ENCODE measurements at regions not wholly inside any gene's neighbourhood (a gene's known extent, or its start where the extent isn't known, plus 50 kb on each side); places are given as distances from the start of the nearest gene placed in this dataset.

DNA sequence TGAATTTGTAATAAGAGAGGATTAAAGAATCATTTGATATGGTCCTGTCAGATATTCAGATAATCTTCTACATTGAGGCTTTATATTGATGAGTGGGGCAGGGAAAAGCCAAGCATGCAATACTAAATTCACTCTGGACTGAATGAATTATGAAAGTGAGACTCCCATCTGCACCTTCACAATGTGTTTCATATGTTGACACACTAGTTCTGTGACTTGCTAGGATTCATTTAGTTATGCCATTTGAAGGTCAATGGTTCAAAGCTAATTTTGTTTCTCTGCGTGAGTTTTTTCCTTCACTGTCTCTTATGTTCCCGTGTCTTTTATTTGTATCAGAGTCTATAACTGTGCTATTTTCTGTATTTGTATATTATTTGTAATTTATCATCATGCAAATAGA is 1332.5 kb downstream of the KCNT2 start:
- DNase-seq, result no peak
- H3K9me3 ChIP-seq (ENCODE audit: control insufficient read depth in 2 of 3, insufficient read depth in 1 of 3, low read length in 3 of 3), result no peaks in the 10 kb centered on the region
- no peaks in the 10 kb centered on the region for H3K27me3 ChIP-seq (ENCODE audit: control insufficient read depth, insufficient read depth, low read length)
- no peak for FAIRE-seq
- H3K27ac ChIP-seq (ENCODE audit: low read depth in 2 of 2, low read length in 2 of 2), result no peak overlapping the region
- H3K4me1 ChIP-seq (ENCODE audit: control insufficient read depth in 2 of 3, insufficient read depth in 2 of 3, low read depth in 1 of 3, low read length in 3 of 3), result no peaks in the 10 kb centered on the region
- no peak overlapping the region for H3K9ac ChIP-seq (ENCODE audit: low read length in 3 of 3)
- intact Hi-C loops (cut with DNase I), result no loop called here
- H3K36me3 ChIP-seq (ENCODE audit: control insufficient read depth in 2 of 3, insufficient read depth in 3 of 3, low read length in 3 of 3), result no peaks in the 10 kb centered on the region
- TF ChIP-seq, protein P1, sequence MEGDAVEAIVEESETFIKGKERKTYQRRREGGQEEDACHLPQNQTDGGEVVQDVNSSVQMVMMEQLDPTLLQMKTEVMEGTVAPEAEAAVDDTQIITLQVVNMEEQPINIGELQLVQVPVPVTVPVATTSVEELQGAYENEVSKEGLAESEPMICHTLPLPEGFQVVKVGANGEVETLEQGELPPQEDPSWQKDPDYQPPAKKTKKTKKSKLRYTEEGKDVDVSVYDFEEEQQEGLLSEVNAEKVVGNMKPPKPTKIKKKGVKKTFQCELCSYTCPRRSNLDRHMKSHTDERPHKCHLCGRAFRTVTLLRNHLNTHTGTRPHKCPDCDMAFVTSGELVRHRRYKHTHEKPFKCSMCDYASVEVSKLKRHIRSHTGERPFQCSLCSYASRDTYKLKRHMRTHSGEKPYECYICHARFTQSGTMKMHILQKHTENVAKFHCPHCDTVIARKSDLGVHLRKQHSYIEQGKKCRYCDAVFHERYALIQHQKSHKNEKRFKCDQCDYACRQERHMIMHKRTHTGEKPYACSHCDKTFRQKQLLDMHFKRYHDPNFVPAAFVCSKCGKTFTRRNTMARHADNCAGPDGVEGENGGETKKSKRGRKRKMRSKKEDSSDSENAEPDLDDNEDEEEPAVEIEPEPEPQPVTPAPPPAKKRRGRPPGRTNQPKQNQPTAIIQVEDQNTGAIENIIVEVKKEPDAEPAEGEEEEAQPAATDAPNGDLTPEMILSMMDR (IDR thresholded peaks at IDR 0.05; ENCODE audit: borderline replicate concordance, extremely low read depth, insufficient read depth), result no peak
- H3K4me3 ChIP-seq (ENCODE audit: low read length in 3 of 3), result no peak overlapping the region

GRCh38 chr1:195251900-195252299 is 1356.3 kb downstream of the KCNT2 start:
- intact Hi-C loops (cut with DNase I), result no loop called here
- TF ChIP-seq, protein P1 (IDR thresholded peaks at IDR 0.05; ENCODE audit: borderline replicate concordance, extremely low read depth, insufficient read depth), result no peak

DNA sequence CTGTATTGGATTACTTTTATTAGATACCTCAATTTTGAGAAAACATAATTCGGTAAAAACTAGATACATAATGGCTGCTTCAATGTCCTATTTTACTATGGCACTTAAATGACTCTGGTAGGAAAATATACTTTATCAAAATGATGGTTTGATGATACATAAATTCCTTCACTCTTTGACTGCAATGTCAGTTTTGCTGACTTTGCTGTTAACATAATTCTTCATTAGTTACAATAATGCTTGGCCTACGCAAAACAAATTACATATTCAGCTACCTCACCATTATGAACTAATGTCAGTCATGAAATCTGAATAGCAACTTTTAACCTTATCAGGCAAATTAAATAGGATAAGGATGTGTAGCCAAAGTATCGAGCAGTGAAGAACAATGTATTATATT is 1364.7 kb downstream of the KCNT2 start:
- no peaks in the 10 kb centered on the region for H3K27me3 ChIP-seq (ENCODE audit: control insufficient read depth, insufficient read depth, low read length)
- no peak for FAIRE-seq

More at GRCh38 chr1:195251900-195252299, 1356.3 kb downstream of the KCNT2 start:
- Histone ChIP-seq H3K9ac (ENCODE audit: low read length in 3 of 3) (no peak overlapping the region), H3K36me3 (ENCODE audit: control insufficient read depth in 2 of 3, insufficient read depth in 3 of 3, low read length in 3 of 3) (no peaks in the 10 kb centered on the region), H3K27me3 (ENCODE audit: control insufficient read depth, insufficient read depth, low read length) (no peaks in the 10 kb centered on the region), H3K4me1 (ENCODE audit: control insufficient read depth in 2 of 3, insufficient read depth in 2 of 3, low read depth in 1 of 3, low read length in 3 of 3) (no peaks in the 10 kb centered on the region), H3K4me3 (ENCODE audit: low read length in 3 of 3) (no peak overlapping the region), H3K9me3 (ENCODE audit: control insufficient read depth in 2 of 3, insufficient read depth in 1 of 3, low read length in 3 of 3) (no peaks in the 10 kb centered on the region), H3K27ac (ENCODE audit: low read depth in 2 of 2, low read length in 2 of 2) (no peak overlapping the region)
- no peak for DNase-seq
- no peak for FAIRE-seq

More for the DNA sequence above, 1364.7 kb downstream of the KCNT2 start:
- intact Hi-C loops (cut with DNase I), result no loop called here
- no peak for DNase-seq
- Histone ChIP-seq H3K4me1 (ENCODE audit: control insufficient read depth in 2 of 3, insufficient read depth in 2 of 3, low read depth in 1 of 3, low read length in 3 of 3) (no peaks in the 10 kb centered on the region), H3K4me3 (ENCODE audit: low read length in 3 of 3) (no peak overlapping the region), H3K9me3 (ENCODE audit: control insufficient read depth in 2 of 3, insufficient read depth in 1 of 3, low read length in 3 of 3) (no peaks in the 10 kb centered on the region), H3K9ac (ENCODE audit: low read length in 3 of 3) (no peak overlapping the region), H3K27ac (ENCODE audit: low read depth in 2 of 2, low read length in 2 of 2) (no peak overlapping the region), H3K36me3 (ENCODE audit: control insufficient read depth in 2 of 3, insufficient read depth in 3 of 3, low read length in 3 of 3) (no peaks in the 10 kb centered on the region)
- TF ChIP-seq, protein P1 (IDR thresholded peaks at IDR 0.05; ENCODE audit: borderline replicate concordance, extremely low read depth, insufficient read depth), result no peak

Data from kidney (tissue), 13 donors.